H1 (cell line): ENCODE measurements at regions not wholly inside any gene's neighbourhood (a gene's known extent, or its start where the extent isn't known, plus 50 kb on each side); places are given as distances from the start of the nearest gene placed in this dataset.

Experiments
- CTCF ChIA-PET: fragments of 300-600 bp; sonication (Branson Sonifier 250); formaldehyde crosslinking; loops from one replicate; lab custom pipeline; 2021; ENCODE audit not compliant: partially characterized antibody; lab: Charles Lee
- POLR2A ChIA-PET: fragments of 300-600 bp; sonication (Branson Sonifier 250); formaldehyde crosslinking; loops from one replicate; lab custom pipeline; 2021; ENCODE audit warnings: inconsistent platforms; ENCODE audit not compliant: partially characterized antibody; lab: Charles Lee
- DNase-seq, 2 experiments: peaks; one replicate each; pipeline versions ENCODE4 v3.0.0 to v3.0.0-alpha.2; 2010 to 2022; ENCODE audit warnings: low spot score in 2 of 2, low read depth in 1 of 2, mixed read lengths in 1 of 2
- FAIRE-seq: peaks from 2 replicates; lab custom pipeline; 2011; peaks lifted over from hg19 to GRCh38; lab: Jason Lieb, UNC
- H2AFZ ChIP-seq: 2 replicates; pipeline ENCODE4 v1.8.1; 2012; ENCODE audit warnings: low read length, inconsistent platforms
- H2AK5ac ChIP-seq: 2 replicates; pipeline ENCODE4 v1.6.1; 2013; ENCODE audit warnings: low read depth, low read length
- H2BK120ac ChIP-seq: replicated peaks from 2 replicates; pipeline ENCODE3; 2013; ENCODE audit warnings: low read depth, low read length, inconsistent platforms
- H2BK12ac ChIP-seq: 2 replicates; pipeline ENCODE4 v1.6.1; 2013; ENCODE audit warnings: low read depth, low read length
- H2BK15ac ChIP-seq: 2 replicates; pipeline ENCODE4 v1.6.1; 2013; ENCODE audit warnings: low read length
- H2BK20ac ChIP-seq: 2 replicates; pipeline ENCODE4 v1.6.1; 2013; ENCODE audit warnings: low read length
- H2BK5ac ChIP-seq: 2 replicates; pipeline ENCODE4 v1.6.1; 2013; ENCODE audit warnings: low read depth, low read length
- H3K14ac ChIP-seq: 2 replicates; pipeline ENCODE4 v1.6.1; 2013; ENCODE audit warnings: inconsistent platforms; ENCODE audit not compliant: insufficient read length
- H3K18ac ChIP-seq: 2 replicates; pipeline ENCODE4 v1.6.1; 2013; ENCODE audit warnings: low read length; ENCODE audit errors: extremely low read depth
- H3K23ac ChIP-seq: 2 replicates; pipeline ENCODE4 v1.6.1; 2013; ENCODE audit warnings: inconsistent platforms; ENCODE audit not compliant: insufficient read length
- H3K23me2 ChIP-seq: 2 replicates; pipeline ENCODE4 v1.6.1; 2013; ENCODE audit warnings: low read depth, low read length
- H3K27ac ChIP-seq: 2 replicates; pipeline ENCODE4 v1.6.1; 2011; ENCODE audit warnings: low read depth, low read length, inconsistent platforms
- H3K27me3 ChIP-seq, 4 experiments: replicated peaks in 1 of 4; 1 replicate in 1 of 4; 2 replicates in 3 of 4; pipeline versions ENCODE4 v1.6.1 to v1.8.1; 2011 to 2013; ENCODE audit warnings: low read length in 3 of 4, mild to moderate bottlenecking in 3 of 4, inconsistent platforms in 2 of 4, mixed read lengths in 2 of 4, moderate library complexity in 1 of 4; ENCODE audit not compliant: control insufficient read depth in 3 of 4, insufficient read depth in 3 of 4; ENCODE audit errors: extremely low read depth in 1 of 4
- H3K36me3 ChIP-seq, 4 experiments: 2 replicates each; pipeline versions ENCODE4 v1.6.1 to v1.8.1; 2011 to 2013; ENCODE audit warnings: mild to moderate bottlenecking in 4 of 4, low read length in 3 of 4, moderate library complexity in 2 of 4, control low read depth in 1 of 4, inconsistent platforms in 1 of 4; ENCODE audit not compliant: insufficient read depth in 4 of 4, control insufficient read depth in 2 of 4
- H3K4ac ChIP-seq: replicated peaks from 2 replicates; pipeline ENCODE3; 2013; ENCODE audit warnings: low read length, low read depth, mixed read lengths, inconsistent platforms; ENCODE audit not compliant: insufficient read length
- H3K4me1 ChIP-seq, 4 experiments: replicated peaks in 1 of 4; 1 replicate in 1 of 4; 2 replicates in 3 of 4; pipeline versions ENCODE4 v1.6.1 to v1.8.1; 2011 to 2013; ENCODE audit warnings: low read length in 3 of 4, inconsistent platforms in 2 of 4, mixed read lengths in 1 of 4; ENCODE audit not compliant: insufficient read depth in 4 of 4, control insufficient read depth in 3 of 4
- H3K4me2 ChIP-seq, 2 experiments: 2 replicates each; pipeline versions ENCODE4 v1.6.1 to v1.8.1; 2011 to 2013; ENCODE audit warnings: low read depth in 2 of 2, low read length in 2 of 2, control low read depth in 1 of 2, inconsistent platforms in 1 of 2, mild to moderate bottlenecking in 1 of 2; ENCODE audit not compliant: insufficient read depth in 1 of 2
- H3K4me3 ChIP-seq, 4 experiments: fragments of 200-600, 300-600 bp in 1 of 4; sonication (generic), shearing (Covaris generic), sonication (Bioruptor Twin) in 1 of 4; 2 replicates each; pipeline versions ENCODE4 v1.5.1 to v1.8.1; 2011 to 2016; ENCODE audit warnings: low read length in 4 of 4, low read depth in 3 of 4, control low read depth in 2 of 4, inconsistent platforms in 2 of 4, mild to moderate bottlenecking in 2 of 4, mixed read lengths in 1 of 4, moderate library complexity in 1 of 4; ENCODE audit not compliant: insufficient read depth in 2 of 4; ENCODE audit errors: extremely low read depth in 1 of 4
- H3K56ac ChIP-seq: replicated peaks from 2 replicates; pipeline ENCODE3; 2013; ENCODE audit warnings: low read depth, mild to moderate bottlenecking, mixed read lengths, low read length, inconsistent platforms; ENCODE audit not compliant: insufficient read length
- H3K79me1 ChIP-seq: 2 replicates; pipeline ENCODE4 v1.6.1; 2013; ENCODE audit warnings: low read depth, low read length, control low read depth
- H3K79me2 ChIP-seq, 2 experiments: 2 replicates each; pipeline versions ENCODE4 v1.6.1 to v1.8.1; 2012 to 2013; ENCODE audit warnings: low read length in 2 of 2, mild to moderate bottlenecking in 2 of 2, inconsistent platforms in 1 of 2; ENCODE audit not compliant: insufficient read depth in 2 of 2, control insufficient read depth in 1 of 2
- H3K9ac ChIP-seq, 4 experiments: replicated peaks in 1 of 4; 1 replicate in 1 of 4; 2 replicates in 3 of 4; pipeline versions ENCODE4 v1.6.1 to v1.8.1; 2011 to 2013; ENCODE audit warnings: low read depth in 3 of 4, low read length in 3 of 4, control low read depth in 2 of 4, mild to moderate bottlenecking in 2 of 4, moderate library complexity in 2 of 4, inconsistent platforms in 1 of 4; ENCODE audit errors: extremely low read depth in 1 of 4
- H3K9me3 ChIP-seq, 2 experiments: 2 replicates each; pipeline versions ENCODE4 v1.6.1 to v1.8.1; 2012 to 2013; ENCODE audit warnings: mild to moderate bottlenecking in 2 of 2, moderate library complexity in 2 of 2, control low read depth in 1 of 2, inconsistent platforms in 1 of 2, low read depth in 1 of 2, low read length in 1 of 2, mixed read lengths in 1 of 2; ENCODE audit not compliant: insufficient read depth in 2 of 2
- H4K20me1 ChIP-seq, 2 experiments: replicated peaks in 1 of 2; 2 replicates each; pipeline versions ENCODE3 to v1.8.1; 2011 to 2013; ENCODE audit warnings: inconsistent platforms in 2 of 2, low read length in 2 of 2, mild to moderate bottlenecking in 1 of 2; ENCODE audit not compliant: insufficient read depth in 2 of 2, control insufficient read depth in 1 of 2
- H4K5ac ChIP-seq: 2 replicates; pipeline ENCODE4 v1.6.1; 2013; ENCODE audit warnings: low read length, low read depth, mixed read lengths, inconsistent platforms; ENCODE audit not compliant: insufficient read length
- H4K8ac ChIP-seq: 2 replicates; pipeline ENCODE4 v1.8.0; 2013; ENCODE audit warnings: mild to moderate bottlenecking, moderate library complexity, low read length, inconsistent platforms; ENCODE audit not compliant: insufficient read depth; ENCODE audit errors: extremely low read depth
- H4K91ac ChIP-seq: replicated peaks from 2 replicates; pipeline ENCODE3; 2013; ENCODE audit warnings: low read length, mixed read lengths, inconsistent platforms; ENCODE audit not compliant: insufficient read length
- CREB1 ChIP-seq: IDR thresholded peaks from 2 replicates; pipeline ENCODE4 v1.6.1; 2012; ENCODE audit warnings: inconsistent platforms
- SRF ChIP-seq: IDR thresholded peaks from 2 replicates; pipeline ENCODE4 v1.6.1; 2011; ENCODE audit warnings: mild to moderate bottlenecking, low read depth, low read length, moderate library complexity
- WGBS, 2 experiments: shearing (Covaris generic) in 1 of 2; methylation state at CpG; one replicate each; pipeline versions ENCODE4 v1.1.6 to v1.1.7; 2013 to 2015; ENCODE audit warnings: low lambda C conversion rate in 2 of 2, mixed read lengths in 2 of 2, inconsistent platforms in 1 of 2, low coverage in 1 of 2, missing lambda C conversion rate in 1 of 2; ENCODE audit not compliant: insufficient replicate concordance in 2 of 2, insufficient coverage in 1 of 2, insufficient read length in 1 of 2; ENCODE audit errors: extremely low coverage in 1 of 2, missing lambda C conversion rate in 1 of 2; 5-methylcytosine and 5-hydroxymethylcytosine counted together
- TF ChIP-seq, protein P1 (sequence below): IDR thresholded peaks from 2 replicates; pipeline ENCODE4 v1.6.1; 2012; ENCODE audit warnings: inconsistent platforms

DNA sequence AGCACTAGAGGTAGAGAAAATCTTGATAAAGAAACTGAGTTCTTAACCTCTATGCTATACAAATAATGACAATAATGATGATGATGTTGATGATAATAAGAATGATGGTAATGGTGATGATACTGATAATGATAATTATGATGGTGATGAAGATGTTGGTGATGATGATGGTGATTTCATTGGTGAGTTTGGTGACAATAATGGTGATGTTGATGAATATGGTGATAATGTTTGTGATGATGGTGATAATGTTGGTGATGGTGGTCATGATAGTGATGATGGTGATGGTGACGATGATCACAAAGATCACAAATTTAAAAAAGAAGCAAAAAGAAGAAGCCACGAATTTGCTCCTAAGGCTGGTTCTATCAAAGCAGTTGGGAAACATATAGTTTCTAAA lies 519.0 kb upstream of the C16orf82 start:
- TF ChIP-seq CREB1 (no peak), SRF (no peak)
- TF ChIP-seq, protein P1, sequence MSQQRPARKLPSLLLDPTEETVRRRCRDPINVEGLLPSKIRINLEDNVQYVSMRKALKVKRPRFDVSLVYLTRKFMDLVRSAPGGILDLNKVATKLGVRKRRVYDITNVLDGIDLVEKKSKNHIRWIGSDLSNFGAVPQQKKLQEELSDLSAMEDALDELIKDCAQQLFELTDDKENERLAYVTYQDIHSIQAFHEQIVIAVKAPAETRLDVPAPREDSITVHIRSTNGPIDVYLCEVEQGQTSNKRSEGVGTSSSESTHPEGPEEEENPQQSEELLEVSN = no peak
- TF ChIP-seq, all 59 proteins: peak for 0
- Histone ChIP-seq H3K18ac (no peak overlapping the region), H2BK12ac (no peak overlapping the region), H3K9ac (no peak overlapping the region), H3K23me2 (peaks cover 3% of the 10 kb centered on the region; the same call in 1 of the 2 replicates), H3K9me3 (no peaks in the 10 kb centered on the region), H2AFZ (no peak overlapping the region), H4K20me1 (no peaks in the 10 kb centered on the region), H2BK15ac (no peak overlapping the region), H3K56ac (no peak overlapping the region), H4K5ac (no peak overlapping the region), H4K8ac (no peak overlapping the region), H3K23ac (no peak overlapping the region), H3K79me1 (no peaks in the 10 kb centered on the region), H3K27me3 (no peaks in the 10 kb centered on the region), H3K14ac (no peak overlapping the region), H3K36me3 (no peaks in the 10 kb centered on the region), H2BK5ac (no peak overlapping the region), H3K4me1 (peaks cover 0 to 5% (median 2%) of the 10 kb centered on the region in 4 experiments; a peak in 3 of 7 replicates), H2BK20ac (no peak overlapping the region), H3K79me2 (no peaks in the 10 kb centered on the region), H3K27ac (no peak overlapping the region), H2BK120ac (no peak overlapping the region), H3K4ac (no peak overlapping the region), H3K4me3 (no peak overlapping the region), H4K91ac (no peak overlapping the region), H3K4me2 (no peak overlapping the region), H2AK5ac (no peak overlapping the region)
- WGBS, 2 experiments = 89% methylated on average over 2 of the region's 2 CpGs; no CpG with 5 or more reads in 1 of the 2 experiments
- DNase-seq (no peak), FAIRE-seq (no peak)
- ChIA-PET POLR2A (no interaction called here), CTCF (no interaction called here)
